Activated CD4-positive, alpha-beta T cell treated with anti-CD3 and anti-CD28 coated beads for 36 hours (primary cell): ENCODE measurements at regions not wholly inside any gene's neighbourhood (a gene's known extent, or its start where the extent isn't known, plus 50 kb on each side); places are given as distances from the start of the nearest gene placed in this dataset.
A peak's percentile ranks its signal among the peaks of the same experiment; 100 is the strongest.
"Not testable (repeated sequence)": the region's sequence is repeated elsewhere in the genome, so short reads cannot be mapped to it uniquely, and the experiment has no call there.

Experiments used
- ATAC-seq: fragments of 200-7000 bp; cut with Tn5 transposase; one replicate; pipeline ENCODE4 v1.10.0; 2021; ENCODE audit warnings: mild to moderate bottlenecking, moderate library complexity
- CTCF ChIA-PET: fragments of 350-600 bp; sonication (Branson Sonifier 250); formaldehyde crosslinking; loops from one replicate; lab custom pipeline; 2021; ENCODE audit warnings: antibody characterized with exemption; lab: Charles Lee
- POLR2A ChIA-PET: fragments of 350-600 bp; sonication (Branson Sonifier 250); formaldehyde crosslinking; loops from one replicate; lab custom pipeline; 2021; ENCODE audit warnings: antibody characterized with exemption, inconsistent platforms; lab: Charles Lee
- DNase-seq: peaks from one replicate; pipeline ENCODE4 v3.0.0-alpha.2; 2020
- H3K27ac Mint-ChIP-seq: one replicate; pipeline ENCODE4 v1.8.0; 2021; ENCODE audit warnings: mixed read lengths
- H3K27me3 Mint-ChIP-seq: one replicate; pipeline ENCODE4 v1.8.0; 2021; ENCODE audit warnings: mixed read lengths
- H3K36me3 Mint-ChIP-seq: one replicate; pipeline ENCODE4 v1.8.0; 2021; ENCODE audit warnings: low read depth, mixed read lengths
- H3K4me1 Mint-ChIP-seq: one replicate; pipeline ENCODE4 v1.8.0; 2021; ENCODE audit warnings: mixed read lengths
- H3K4me3 Mint-ChIP-seq: one replicate; pipeline ENCODE4 v1.8.0; 2021; ENCODE audit warnings: mild to moderate bottlenecking, moderate library complexity, mixed read lengths
- H3K9me3 Mint-ChIP-seq: one replicate; pipeline ENCODE4 v1.8.0; 2021; ENCODE audit warnings: low read depth, mixed read lengths
- intact Hi-C, 2 experiments: fragments of 100-400 bp; cut with DNase I in 1 of 2; cut with micrococcal nuclease in 1 of 2; formaldehyde crosslinking; loops; one replicate each; pipeline versions ENCODE4 v1.14.2 to v1.15.1; 2022 to 2024; cut with DNase I, micrococcal nuclease

DNA sequence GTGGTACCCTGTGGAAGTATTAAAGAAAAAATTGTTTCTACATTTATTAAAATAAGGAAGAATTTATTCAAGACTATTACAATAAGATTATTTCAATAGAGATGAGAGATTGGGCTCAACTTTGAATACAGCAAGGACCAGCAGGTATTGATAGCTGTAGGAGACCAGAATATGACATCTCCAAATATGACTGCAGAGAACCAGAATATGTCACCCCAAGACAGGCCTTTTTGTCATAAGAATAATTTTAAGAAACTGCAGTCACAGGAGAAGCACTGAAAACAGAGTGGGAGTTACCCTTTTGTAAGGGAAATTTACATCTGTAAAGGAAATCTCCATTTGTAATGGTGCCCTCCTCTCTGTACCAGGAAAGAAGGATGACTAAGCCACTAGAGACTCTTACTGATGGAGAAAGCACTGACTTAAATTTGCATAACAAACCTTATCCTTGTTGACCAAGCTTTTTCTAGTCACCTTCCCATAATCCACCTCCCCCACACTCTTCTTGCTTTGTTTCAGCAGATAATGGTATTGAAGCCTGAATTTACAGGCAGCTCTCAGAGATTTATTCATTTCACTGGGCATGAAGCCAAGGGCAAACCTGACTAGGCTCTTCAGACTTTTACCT lies 145.1 kb upstream of the RMP24 start:
- no peak overlapping the region for H3K27ac Mint-ChIP-seq

DNA sequence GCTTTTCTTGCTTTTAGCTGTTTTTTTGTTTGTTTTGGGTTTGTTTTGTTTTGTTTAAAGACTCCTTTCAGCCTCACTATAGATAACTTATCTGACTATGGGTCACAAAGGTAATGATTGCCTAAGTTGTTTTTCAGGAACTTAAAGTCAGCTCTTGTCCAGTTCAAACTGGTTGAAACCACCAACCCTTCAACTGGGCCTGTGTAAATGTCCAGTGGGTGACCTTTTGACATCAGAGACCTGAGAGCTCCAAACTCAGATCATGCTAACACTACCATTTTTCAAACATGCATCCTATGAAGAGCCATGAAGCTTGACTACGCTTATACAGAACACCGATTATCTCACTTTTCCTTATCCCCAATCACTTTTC lies 144.6 kb upstream of the RMP24 start:
- DNase-seq = no peak
- peaks cover 17% of the 10 kb centered on the region for H3K27me3 Mint-ChIP-seq
- peaks cover 16% of the 10 kb centered on the region for H3K9me3 Mint-ChIP-seq
- no peak overlapping the region for H3K4me3 Mint-ChIP-seq
- no peak overlapping the region for H3K27ac Mint-ChIP-seq
- intact Hi-C loops = no loop called here
- no peak for ATAC-seq
- peaks cover 8% of the 10 kb centered on the region for H3K4me1 Mint-ChIP-seq
- POLR2A ChIA-PET = interaction anchor here (0.9 kb wide), 1 partner anchor 349 kb away, joined by 4 read pairs; no protein-coding TSS in a partner anchor
- H3K36me3 Mint-ChIP-seq = no peaks in the 10 kb centered on the region
- CTCF ChIA-PET = no interaction called here

More for the DNA sequence above, 145.1 kb upstream of the RMP24 start:
- ATAC-seq (peak; percentile 92), DNase-seq (peak; percentile 22)
- ChIA-PET POLR2A (interaction anchor here (0.9 kb wide), 1 partner anchor 349 kb away, joined by 4 read pairs; no protein-coding TSS in a partner anchor), CTCF (interaction anchor here (0.8 kb wide), 1 partner anchor 10 kb away, joined by 4 read pairs; no protein-coding TSS in a partner anchor)
- Mint-ChIP-seq H3K9me3 (peaks cover 12% of the 10 kb centered on the region), H3K36me3 (no peaks in the 10 kb centered on the region), H3K4me3 (no peak overlapping the region), H3K4me1 (peaks cover 8% of the 10 kb centered on the region), H3K27me3 (peaks cover 12% of the 10 kb centered on the region)
- intact Hi-C loops = no loop called here

DNA sequence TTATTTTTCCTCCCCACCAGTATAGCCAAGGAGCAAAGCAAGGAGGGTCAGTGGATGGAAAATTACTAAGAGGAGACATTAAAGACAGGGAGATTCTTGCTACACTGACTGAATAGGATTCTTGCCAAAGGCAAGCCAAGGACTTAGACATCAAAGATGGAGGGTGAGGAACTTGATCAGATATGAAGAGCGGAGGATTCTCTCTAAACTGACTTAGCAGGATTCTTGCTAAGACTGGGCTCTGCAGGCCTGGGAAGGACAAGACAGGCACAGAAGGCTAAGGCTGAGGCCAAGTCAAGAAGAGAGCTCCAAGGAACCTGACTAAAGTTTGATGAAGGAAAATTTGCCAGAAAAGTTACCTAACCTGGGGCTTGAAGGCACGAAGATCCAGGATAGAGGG lies 143.9 kb upstream of the RMP24 start:
- H3K27me3 Mint-ChIP-seq = peaks cover 17% of the 10 kb centered on the region
- H3K9me3 Mint-ChIP-seq = peaks cover 21% of the 10 kb centered on the region
- ChIA-PET CTCF (no interaction called here), POLR2A (no interaction called here)
- ATAC-seq (no peak), DNase-seq (no peak)
- intact Hi-C loops = no loop called here
- no peak overlapping the region for H3K4me3 Mint-ChIP-seq
- no peaks in the 10 kb centered on the region for H3K36me3 Mint-ChIP-seq
- no peak overlapping the region for H3K27ac Mint-ChIP-seq
- peaks cover 8% of the 10 kb centered on the region for H3K4me1 Mint-ChIP-seq

DNA sequence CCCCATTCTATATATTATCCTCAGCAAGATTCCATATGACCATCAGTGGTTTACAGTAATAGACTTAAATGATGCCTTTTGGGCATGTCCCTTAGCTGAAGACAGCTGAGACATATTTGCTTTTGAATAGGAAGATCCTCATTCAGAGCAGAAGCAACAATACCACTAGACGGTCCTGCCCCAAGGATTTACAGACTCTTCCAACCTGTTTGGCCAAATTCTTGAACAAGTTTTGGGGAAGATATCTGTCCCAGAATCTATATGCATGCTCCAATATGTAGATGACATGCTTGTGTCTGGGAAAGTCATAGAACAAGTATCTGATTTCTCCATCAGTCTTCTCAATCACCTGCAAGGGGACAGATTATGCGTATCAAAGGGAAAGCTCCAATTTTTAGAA lies 137.1 kb upstream of the RMP24 start:
- Mint-ChIP-seq H3K9me3 (peaks cover 21% of the 10 kb centered on the region), H3K4me1 (peaks cover 5% of the 10 kb centered on the region), H3K27ac (no peak overlapping the region), H3K4me3 (no peak overlapping the region), H3K36me3 (no peaks in the 10 kb centered on the region), H3K27me3 (peaks cover 9% of the 10 kb centered on the region)
- no peak for ATAC-seq
- no peak for DNase-seq
- intact Hi-C loops = no loop called here
- ChIA-PET CTCF (no interaction called here), POLR2A (no interaction called here)

DNA sequence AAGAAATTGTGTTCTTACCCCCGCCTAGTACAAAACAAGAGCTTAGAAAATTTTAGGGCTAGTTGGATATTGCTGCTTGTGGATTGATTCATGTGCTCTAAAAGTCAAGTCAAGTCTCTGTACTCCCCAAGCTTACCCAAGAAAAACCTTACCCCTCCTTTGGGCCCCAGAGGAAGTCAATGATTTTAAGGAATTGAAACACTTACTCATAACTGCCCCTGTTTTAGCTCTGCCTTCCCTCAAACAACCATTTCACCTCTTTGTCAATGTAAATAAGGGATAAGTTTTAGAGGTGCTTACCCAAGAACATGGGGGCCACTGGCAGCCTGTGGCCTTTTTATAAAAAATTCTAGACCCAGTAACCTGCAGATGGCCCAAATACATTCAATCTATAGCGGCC lies 136.6 kb upstream of the RMP24 start:
- Mint-ChIP-seq H3K36me3 (no peaks in the 10 kb centered on the region), H3K9me3 (peaks cover 22% of the 10 kb centered on the region), H3K27ac (no peak overlapping the region), H3K4me3 (no peak overlapping the region), H3K27me3 (peaks cover 7% of the 10 kb centered on the region), H3K4me1 (peaks cover 5% of the 10 kb centered on the region)
- intact Hi-C loops = no loop called here
- DNase-seq (no peak), ATAC-seq (no peak)
- POLR2A ChIA-PET = no interaction called here
- CTCF ChIA-PET = interaction anchor here (0.8 kb wide), 1 partner anchor 54 kb away, joined by 3 read pairs; no protein-coding TSS in a partner anchor

DNA sequence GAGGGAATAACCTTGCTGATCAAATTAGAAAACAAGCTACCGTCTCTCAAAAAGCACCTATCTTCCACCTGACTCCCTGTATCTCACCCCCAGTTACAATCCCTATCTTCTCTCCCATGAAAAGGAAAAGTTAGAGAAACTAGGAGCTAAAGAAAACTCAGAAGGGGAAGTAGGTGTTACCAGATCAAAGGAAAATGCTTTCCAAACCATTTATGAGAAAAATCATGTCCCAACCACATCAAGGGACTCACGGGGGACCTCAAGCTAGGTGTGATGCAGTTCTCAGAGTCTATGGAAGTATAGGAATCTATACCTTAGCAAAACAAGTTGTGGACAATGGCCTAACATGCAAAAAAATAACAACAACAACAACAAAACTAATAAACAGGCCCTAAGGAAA lies 135.5 kb upstream of the RMP24 start:
- no peak for ATAC-seq
- Mint-ChIP-seq H3K4me3 (no peak overlapping the region), H3K36me3 (no peaks in the 10 kb centered on the region), H3K27ac (no peak overlapping the region), H3K4me1 (peaks cover 5% of the 10 kb centered on the region), H3K9me3 (peaks cover 15% of the 10 kb centered on the region), H3K27me3 (peaks cover 5% of the 10 kb centered on the region)
- POLR2A ChIA-PET = no interaction called here
- no peak for DNase-seq
- intact Hi-C loops = no loop called here
- CTCF ChIA-PET = interaction anchor here (1.1 kb wide), 1 partner anchor 81 kb away, joined by 3 read pairs; no protein-coding TSS in a partner anchor

DNA sequence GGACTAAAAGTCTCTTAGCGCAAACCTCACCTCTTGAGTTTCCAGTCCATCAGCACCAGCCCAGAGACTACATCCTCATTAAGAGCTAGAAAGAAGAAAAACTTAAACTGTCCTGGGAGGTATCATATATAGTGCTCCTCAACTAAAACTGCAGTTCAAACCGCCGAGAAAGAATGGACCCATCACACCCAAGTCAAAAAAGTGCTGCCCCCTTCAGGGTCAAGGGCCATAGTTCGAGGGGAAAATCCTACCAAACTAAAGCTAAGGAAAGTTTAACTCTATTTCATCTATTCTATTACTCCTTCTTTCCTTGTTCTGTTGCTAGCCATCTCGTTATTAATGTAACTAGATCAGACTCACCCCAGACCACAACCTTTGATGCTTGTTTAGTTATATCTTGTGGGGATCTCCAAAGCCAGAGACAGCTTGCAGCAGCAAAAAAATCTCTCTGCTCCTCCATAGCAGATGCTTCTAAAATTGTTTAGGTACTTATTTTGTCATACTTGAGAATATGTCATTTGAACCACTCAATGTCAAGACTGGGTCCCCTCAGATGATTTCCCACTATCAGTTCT lies 134.5 kb upstream of the RMP24 start:
- ATAC-seq (no peak), DNase-seq (no peak)
- H3K4me1 Mint-ChIP-seq = peaks cover 5% of the 10 kb centered on the region
- H3K9me3 Mint-ChIP-seq = peaks cover 8% of the 10 kb centered on the region
- H3K4me3 Mint-ChIP-seq = no peak overlapping the region
- no peaks in the 10 kb centered on the region for H3K27me3 Mint-ChIP-seq
- H3K27ac Mint-ChIP-seq = no peak overlapping the region
- POLR2A ChIA-PET = no interaction called here
- intact Hi-C loops = no loop called here
- CTCF ChIA-PET = interaction anchor here (0.5 to 1.7 kb wide), 3 partner anchors 11 to 80 kb away, joined by 3 to 4 read pairs (median 3); no protein-coding TSS in a partner anchor
- H3K36me3 Mint-ChIP-seq = no peaks in the 10 kb centered on the region

DNA sequence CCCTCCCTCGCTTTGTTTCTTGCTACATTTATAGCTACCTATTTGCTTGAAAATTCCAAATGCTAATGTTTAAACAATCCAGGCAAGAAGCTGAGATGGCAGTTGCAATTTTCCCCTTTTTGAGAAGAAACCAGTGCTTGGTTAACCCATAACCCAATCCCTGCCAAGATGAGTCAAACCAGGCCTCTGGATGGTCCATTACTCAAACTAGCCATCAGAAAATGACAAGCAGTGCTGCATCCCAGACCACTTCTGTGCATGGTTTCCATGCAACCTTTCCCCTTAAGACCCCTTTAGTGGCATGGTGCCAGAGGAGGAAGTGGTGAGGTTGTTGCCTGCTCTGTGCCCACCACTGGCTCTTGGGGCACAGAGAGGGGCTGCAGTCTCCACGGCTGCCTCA lies 131.2 kb upstream of the RMP24 start:
- peaks cover 4% of the 10 kb centered on the region for H3K27me3 Mint-ChIP-seq
- no peak for DNase-seq
- no peak overlapping the region for H3K27ac Mint-ChIP-seq
- H3K9me3 Mint-ChIP-seq = peaks cover 4% of the 10 kb centered on the region
- no peak overlapping the region for H3K4me3 Mint-ChIP-seq
- H3K36me3 Mint-ChIP-seq = no peaks in the 10 kb centered on the region
- peaks cover 2% of the 10 kb centered on the region for H3K4me1 Mint-ChIP-seq
- POLR2A ChIA-PET = no interaction called here
- intact Hi-C loops = no loop called here
- ATAC-seq = no peak
- CTCF ChIA-PET = no interaction called here

DNA sequence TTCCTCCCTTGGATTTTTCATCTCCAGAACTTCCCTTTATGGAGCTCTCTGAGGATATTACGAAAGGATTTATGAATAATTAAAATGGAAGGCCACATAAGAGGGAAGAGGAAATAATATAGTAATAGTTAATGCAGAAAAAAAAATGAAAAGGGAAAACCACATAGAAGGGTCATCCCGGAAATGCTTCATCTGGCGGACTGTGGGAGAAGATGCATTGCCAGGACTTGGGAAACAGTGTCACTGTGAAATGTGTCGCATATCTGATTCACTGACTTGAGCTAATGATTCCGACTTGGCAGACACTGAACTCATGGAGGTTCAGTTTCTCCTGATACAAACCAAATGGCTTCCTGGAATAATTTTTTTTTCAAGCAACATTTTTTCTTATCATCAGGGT lies 129.9 kb upstream of the RMP24 start:
- Mint-ChIP-seq H3K36me3 (no peaks in the 10 kb centered on the region), H3K27me3 (peaks cover 4% of the 10 kb centered on the region), H3K9me3 (peaks cover 4% of the 10 kb centered on the region), H3K4me1 (no peaks in the 10 kb centered on the region), H3K4me3 (no peak overlapping the region), H3K27ac (no peak overlapping the region)
- ChIA-PET POLR2A (no interaction called here), CTCF (no interaction called here)
- ATAC-seq = no peak
- DNase-seq = no peak
- intact Hi-C loops = no loop called here

DNA sequence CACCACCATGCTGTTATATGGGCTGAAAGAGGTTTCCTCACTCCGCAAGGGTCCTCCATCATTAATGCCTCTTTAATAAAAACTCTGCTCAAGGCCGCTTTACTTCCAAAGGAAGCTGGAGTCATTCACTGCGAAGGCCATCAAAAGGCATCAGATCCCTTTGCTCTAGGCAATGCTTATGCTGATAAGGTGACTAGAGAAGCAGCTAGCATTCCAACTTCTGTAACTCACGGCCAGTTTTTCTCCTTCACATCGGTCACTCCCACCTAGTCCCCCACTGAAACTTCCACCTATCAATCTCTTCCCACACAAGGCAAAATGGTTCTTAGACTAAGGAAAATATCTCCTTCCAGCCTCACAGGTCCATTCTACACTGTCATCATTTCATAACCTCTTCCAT lies 124.2 kb upstream of the RMP24 start:
- H3K27me3 Mint-ChIP-seq = peaks cover 12% of the 10 kb centered on the region
- H3K36me3 Mint-ChIP-seq, DNase-seq, intact Hi-C loops, CTCF ChIA-PET, H3K9me3 Mint-ChIP-seq, H3K4me3 Mint-ChIP-seq, H3K4me1 Mint-ChIP-seq, H3K27ac Mint-ChIP-seq, ATAC-seq, POLR2A ChIA-PET: not testable (repeated sequence)

DNA sequence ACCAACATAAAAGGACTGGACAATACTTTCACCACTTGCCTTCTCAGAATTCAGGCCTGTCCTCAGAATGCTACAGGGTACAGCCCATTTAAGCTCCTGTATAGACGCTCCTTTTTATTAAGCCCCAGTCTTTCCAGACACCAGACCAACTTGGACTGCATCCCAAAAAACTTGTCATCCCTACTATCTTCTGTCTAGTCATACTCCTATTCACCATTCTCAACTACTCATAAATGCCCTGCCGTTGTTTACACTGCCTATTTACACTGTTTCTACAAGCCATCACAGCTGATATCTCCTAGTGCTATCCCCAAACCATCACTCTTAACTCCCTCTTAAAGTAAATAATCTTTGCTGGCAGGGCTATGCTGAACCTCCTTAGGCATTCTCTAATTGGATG lies 123.2 kb upstream of the RMP24 start:
- H3K27ac Mint-ChIP-seq, intact Hi-C loops, ATAC-seq, H3K9me3 Mint-ChIP-seq, DNase-seq, H3K4me3 Mint-ChIP-seq, H3K4me1 Mint-ChIP-seq, POLR2A ChIA-PET, H3K36me3 Mint-ChIP-seq: not testable (repeated sequence)
- H3K27me3 Mint-ChIP-seq = peaks cover 14% of the 10 kb centered on the region
- CTCF ChIA-PET = interaction anchor here (0.6 kb wide), 1 partner anchor 476 kb away, joined by 3 read pairs; no protein-coding TSS in a partner anchor

DNA sequence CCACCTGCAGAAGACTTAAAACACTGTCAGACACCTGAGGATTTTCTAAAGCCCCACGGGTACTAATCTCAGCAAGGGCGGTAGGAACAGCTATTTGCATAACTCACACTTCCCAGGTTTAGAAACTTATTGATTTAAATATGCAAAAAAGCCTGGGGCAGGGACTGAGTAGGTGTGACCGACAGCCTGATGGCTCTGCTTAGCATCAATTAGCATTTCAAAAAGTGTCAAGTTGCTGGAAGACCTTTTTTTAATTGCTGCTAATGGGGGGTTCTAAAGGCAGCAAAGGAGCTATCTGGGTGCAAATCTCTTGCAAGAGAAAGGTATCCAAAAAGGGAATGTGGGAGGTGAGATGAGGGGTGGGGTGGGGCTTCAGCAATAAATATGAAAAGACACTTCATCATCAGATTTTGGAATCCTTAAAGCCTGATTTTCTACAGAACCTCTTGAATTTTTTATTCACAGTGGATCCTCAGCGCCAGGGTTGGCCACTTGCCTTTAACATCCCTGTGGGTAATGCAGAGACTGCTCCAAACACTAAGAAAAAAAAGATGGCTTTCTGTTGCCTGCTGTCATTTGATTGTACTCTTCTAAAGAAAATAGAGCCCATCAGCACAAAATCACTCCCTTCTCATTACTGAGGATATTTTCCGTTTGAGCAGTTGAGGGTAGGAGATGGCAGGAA lies 121.1 kb upstream of the RMP24 start:
- H3K4me1 Mint-ChIP-seq = no peaks in the 10 kb centered on the region
- intact Hi-C loops = no loop called here
- H3K9me3 Mint-ChIP-seq = no peaks in the 10 kb centered on the region
- H3K27ac Mint-ChIP-seq = no peak overlapping the region
- ChIA-PET POLR2A (no interaction called here), CTCF (no interaction called here)
- ATAC-seq = no peak
- no peak for DNase-seq
- peaks cover 11% of the 10 kb centered on the region for H3K27me3 Mint-ChIP-seq
- no peaks in the 10 kb centered on the region for H3K36me3 Mint-ChIP-seq
- no peak overlapping the region for H3K4me3 Mint-ChIP-seq
